GM12892 (cell line): ENCODE measurements at regions not wholly inside any gene's neighbourhood (a gene's known extent, or its start where the extent isn't known, plus 50 kb on each side); places are given as distances from the start of the nearest gene placed in this dataset.

Experiments
- POLR2A ChIP-seq: IDR thresholded peaks from 2 replicates; pipeline ENCODE4 v1.6.1; 2011; ENCODE audit warnings: low read depth, low read length, control low read depth
- TAF1 ChIP-seq: IDR thresholded peaks from 2 replicates; pipeline ENCODE4 v1.6.1; 2011; ENCODE audit warnings: low read depth, mild to moderate bottlenecking, control low read depth, low read length, borderline replicate concordance

DNA sequence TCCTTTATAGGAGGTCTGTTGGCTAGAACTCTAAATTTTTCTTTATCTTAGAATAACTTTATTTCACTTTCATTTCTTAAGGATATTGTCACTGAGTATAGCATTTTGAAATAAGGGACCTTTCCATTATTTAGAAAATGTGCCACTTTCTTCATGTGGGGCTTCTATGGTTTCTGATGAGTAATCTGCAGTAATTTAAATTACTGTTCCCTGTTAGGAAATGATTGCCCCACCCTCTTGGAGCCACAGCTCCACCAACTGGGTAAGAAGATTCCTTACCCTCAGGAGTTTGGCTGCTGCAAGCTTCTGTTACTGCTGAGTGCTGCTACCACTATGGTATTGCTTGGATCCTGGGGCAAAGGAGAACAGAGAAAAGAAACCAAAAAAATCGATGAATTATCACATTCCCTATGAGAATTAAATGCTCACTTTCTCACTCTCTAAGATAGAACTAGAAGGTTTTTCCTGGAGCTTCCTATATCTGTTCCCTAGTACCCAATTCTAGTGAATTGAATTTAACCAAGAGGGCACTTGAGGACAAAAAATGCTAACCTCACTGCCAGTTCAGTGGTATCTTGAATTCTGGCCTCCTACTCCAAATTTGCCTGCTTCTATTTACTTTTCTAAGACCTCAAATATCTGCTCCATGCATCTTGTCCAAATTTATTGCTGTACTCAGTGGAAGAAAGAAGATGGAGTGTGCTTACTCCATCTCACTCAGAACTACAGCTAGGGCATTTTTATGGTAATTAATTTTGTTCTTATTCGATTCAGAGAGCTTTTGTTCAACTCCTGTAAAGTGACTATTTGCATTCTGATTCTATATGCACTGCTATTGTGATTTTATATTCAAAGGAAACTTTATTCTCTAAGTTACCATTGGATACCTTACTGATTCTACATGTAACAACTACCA, 2111.3 kb downstream of the MAT2B start:
- TF ChIP-seq POLR2A: no peak
- TF ChIP-seq TAF1: no peak
